GM23338 (cell line): ENCODE measurements at regions not wholly inside any gene's neighbourhood (a gene's known extent, or its start where the extent isn't known, plus 50 kb on each side); places are given as distances from the start of the nearest gene placed in this dataset.

Experiments used
- ATAC-seq: fragments of 200-7000 bp; cut with Tn5 transposase; 3 replicates; pipeline ENCODE4 v1.9.1; 2020
- DNase-seq: peaks from one replicate; pipeline ENCODE4 v3.0.0-alpha.2; 2015; ENCODE audit warnings: low spot score
- H2AFZ ChIP-seq: fragments of 200-600 bp; sonication (generic); 2 replicates; pipeline ENCODE4 v1.8.0; 2016; ENCODE audit warnings: antibody characterized with exemption, mild to moderate bottlenecking, moderate library complexity
- H3F3A ChIP-seq: fragments of 200-600 bp; sonication (generic); replicated peaks from 2 replicates; pipeline ENCODE4 v1.8.0; 2017; ENCODE audit warnings: antibody characterized with exemption, mixed run types, low read depth
- H3K27ac ChIP-seq: fragments of 200-600 bp; sonication (generic); 2 replicates; pipeline ENCODE4 v1.6.1; 2016; ENCODE audit warnings: low read depth
- H3K27me3 ChIP-seq: fragments of 200-600 bp; sonication (generic); 2 replicates; pipeline ENCODE4 v1.8.0; 2016; ENCODE audit warnings: mild to moderate bottlenecking, mixed run types, moderate library complexity; ENCODE audit not compliant: insufficient read depth
- H3K36me3 ChIP-seq: fragments of 200-600 bp; sonication (generic); 2 replicates; pipeline ENCODE4 v1.8.0; 2016; ENCODE audit warnings: mild to moderate bottlenecking; ENCODE audit not compliant: insufficient read depth
- H3K4me1 ChIP-seq: fragments of 200-600 bp; sonication (generic); 2 replicates; pipeline ENCODE4 v1.8.0; 2016; ENCODE audit warnings: mild to moderate bottlenecking, moderate library complexity; ENCODE audit not compliant: insufficient read depth
- H3K4me2 ChIP-seq: fragments of 200-600 bp; sonication (generic); 2 replicates; pipeline ENCODE4 v1.7.1; 2017; ENCODE audit warnings: mixed run types
- H3K4me3 ChIP-seq: fragments of 200-600 bp; sonication (generic); 2 replicates; pipeline ENCODE4 v1.6.1; 2016; ENCODE audit warnings: mixed run types
- H3K79me2 ChIP-seq: fragments of 200-600 bp; sonication (generic); replicated peaks from 2 replicates; pipeline ENCODE4 v1.8.0; 2017; ENCODE audit warnings: mild to moderate bottlenecking; ENCODE audit not compliant: insufficient read depth
- H3K9me2 ChIP-seq: fragments of 200-600 bp; sonication (generic); 2 replicates; pipeline ENCODE4 v1.8.0; 2017; ENCODE audit not compliant: insufficient read depth
- H4K20me1 ChIP-seq: fragments of 200-600 bp; sonication (generic); replicated peaks from 2 replicates; pipeline ENCODE4 v1.8.0; 2017; ENCODE audit warnings: mild to moderate bottlenecking; ENCODE audit not compliant: insufficient read depth
- H3K27ac Mint-ChIP-seq: 2 replicates; pipeline ENCODE4 v1.8.0; 2020; ENCODE audit warnings: inconsistent platforms, mild to moderate bottlenecking, moderate library complexity, mixed read lengths
- H3K27me3 Mint-ChIP-seq: 3 replicates; pipeline ENCODE4 v1.8.0; 2022; ENCODE audit warnings: low read depth, mild to moderate bottlenecking, moderate library complexity, mixed read lengths, inconsistent platforms; ENCODE audit not compliant: insufficient read depth, poor library complexity
- H3K36me3 Mint-ChIP-seq: 3 replicates; pipeline ENCODE4 v1.8.0; 2021; ENCODE audit warnings: low read depth, mild to moderate bottlenecking, inconsistent platforms, moderate library complexity, mixed read lengths
- H3K4me1 Mint-ChIP-seq: 3 replicates; pipeline ENCODE4 v1.8.0; 2020; ENCODE audit warnings: mild to moderate bottlenecking, inconsistent platforms, mixed read lengths
- H3K4me3 Mint-ChIP-seq: 3 replicates; pipeline ENCODE4 v1.8.0; 2021; ENCODE audit warnings: moderate library complexity, mild to moderate bottlenecking, inconsistent platforms, mixed read lengths
- H3K9me3 Mint-ChIP-seq: 3 replicates; pipeline ENCODE4 v1.8.0; 2020; ENCODE audit warnings: moderate library complexity, mild to moderate bottlenecking, inconsistent platforms, mixed read lengths
- CTCF ChIP-seq, 2 experiments: fragments of 200-600 bp in 1 of 2; sonication (generic) in 1 of 2; conservative IDR thresholded peaks; 2 replicates each; pipeline versions ENCODE4 v1.5.1 to v1.6.1; 2016 to 2017; ENCODE audit warnings: antibody characterized with exemption in 2 of 2, low read depth in 2 of 2, mild to moderate bottlenecking in 2 of 2, moderate library complexity in 1 of 2
- EZH2 ChIP-seq: fragments of 200-600 bp; sonication (generic); IDR thresholded peaks from one replicate; pipeline ENCODE4 v1.8.0; 2017; ENCODE audit warnings: antibody characterized with exemption, mild to moderate bottlenecking, low read depth; ENCODE audit not compliant: unreplicated experiment
- JUNB ChIP-seq: IDR thresholded peaks from one replicate; pipeline ENCODE4 v1.6.1; 2016; ENCODE audit warnings: antibody characterized with exemption; ENCODE audit not compliant: unreplicated experiment
- ZNF114 ChIP-seq: fragments of 250-450 bp; sonication (Bioruptor Pico); IDR thresholded peaks from 2 replicates; pipeline ENCODE4 v1.5.0; 2020; ENCODE audit warnings: mild to moderate bottlenecking, moderate library complexity
- TF ChIP-seq, protein P1 (sequence below): IDR thresholded peaks from one replicate; pipeline ENCODE4 v1.6.1; 2018; ENCODE audit warnings: antibody characterized with exemption; ENCODE audit not compliant: unreplicated experiment
- TF ChIP-seq, protein P2 (sequence below): IDR thresholded peaks from 2 replicates; pipeline ENCODE4 v1.6.1; 2016; ENCODE audit warnings: antibody characterized with exemption

GRCh38 chr4:131026771-131027170, 1930.8 kb downstream of the C4orf33 start (continued):
- TF ChIP-seq ZNF114 (no peak), JUNB (no peak), EZH2 (no peak)

DNA sequence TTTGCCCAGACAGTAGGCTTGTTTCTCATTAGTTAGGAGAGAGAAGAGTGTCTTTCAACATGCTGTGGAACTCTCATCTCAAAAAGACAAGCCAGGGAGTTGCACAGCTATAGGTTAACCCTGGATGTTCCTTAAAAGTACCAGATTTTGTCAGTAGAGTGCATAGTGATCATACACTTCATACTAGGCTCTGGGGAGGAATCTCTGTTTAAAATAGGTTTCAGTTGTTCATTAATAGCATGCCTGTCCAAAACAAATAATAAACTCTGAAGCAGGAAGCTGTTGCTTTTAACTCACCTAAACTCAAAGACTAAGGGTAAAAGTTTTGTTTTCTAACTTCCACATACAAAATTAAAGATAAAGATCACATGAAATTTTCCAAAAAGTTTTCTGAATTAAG, 1948.4 kb downstream of the C4orf33 start:
- Mint-ChIP-seq H3K27me3 (no peaks in the 10 kb centered on the region), H3K27ac (no peak overlapping the region), H3K4me1 (no peaks in the 10 kb centered on the region), H3K4me3 (no peak overlapping the region), H3K36me3 (no peaks in the 10 kb centered on the region), H3K9me3 (no peaks in the 10 kb centered on the region)
- no peaks in the 10 kb centered on the region for H3K4me1 ChIP-seq
- no peaks in the 10 kb centered on the region for H3F3A ChIP-seq
- H3K27ac ChIP-seq = no peak overlapping the region
- H3K36me3 ChIP-seq = no peaks in the 10 kb centered on the region
- H4K20me1 ChIP-seq = no peaks in the 10 kb centered on the region
- no peak overlapping the region for H2AFZ ChIP-seq
- no peak for DNase-seq
- H3K27me3 ChIP-seq = no peaks in the 10 kb centered on the region
- H3K4me3 ChIP-seq = no peak overlapping the region
- no peaks in the 10 kb centered on the region for H3K9me2 ChIP-seq
- H3K4me2 ChIP-seq = no peak overlapping the region
- no peak for TF ChIP-seq CTCF (conservative IDR thresholded peaks at IDR 0.05; ENCODE audit: low read depth in 2 of 2)
- TF ChIP-seq, protein P1, sequence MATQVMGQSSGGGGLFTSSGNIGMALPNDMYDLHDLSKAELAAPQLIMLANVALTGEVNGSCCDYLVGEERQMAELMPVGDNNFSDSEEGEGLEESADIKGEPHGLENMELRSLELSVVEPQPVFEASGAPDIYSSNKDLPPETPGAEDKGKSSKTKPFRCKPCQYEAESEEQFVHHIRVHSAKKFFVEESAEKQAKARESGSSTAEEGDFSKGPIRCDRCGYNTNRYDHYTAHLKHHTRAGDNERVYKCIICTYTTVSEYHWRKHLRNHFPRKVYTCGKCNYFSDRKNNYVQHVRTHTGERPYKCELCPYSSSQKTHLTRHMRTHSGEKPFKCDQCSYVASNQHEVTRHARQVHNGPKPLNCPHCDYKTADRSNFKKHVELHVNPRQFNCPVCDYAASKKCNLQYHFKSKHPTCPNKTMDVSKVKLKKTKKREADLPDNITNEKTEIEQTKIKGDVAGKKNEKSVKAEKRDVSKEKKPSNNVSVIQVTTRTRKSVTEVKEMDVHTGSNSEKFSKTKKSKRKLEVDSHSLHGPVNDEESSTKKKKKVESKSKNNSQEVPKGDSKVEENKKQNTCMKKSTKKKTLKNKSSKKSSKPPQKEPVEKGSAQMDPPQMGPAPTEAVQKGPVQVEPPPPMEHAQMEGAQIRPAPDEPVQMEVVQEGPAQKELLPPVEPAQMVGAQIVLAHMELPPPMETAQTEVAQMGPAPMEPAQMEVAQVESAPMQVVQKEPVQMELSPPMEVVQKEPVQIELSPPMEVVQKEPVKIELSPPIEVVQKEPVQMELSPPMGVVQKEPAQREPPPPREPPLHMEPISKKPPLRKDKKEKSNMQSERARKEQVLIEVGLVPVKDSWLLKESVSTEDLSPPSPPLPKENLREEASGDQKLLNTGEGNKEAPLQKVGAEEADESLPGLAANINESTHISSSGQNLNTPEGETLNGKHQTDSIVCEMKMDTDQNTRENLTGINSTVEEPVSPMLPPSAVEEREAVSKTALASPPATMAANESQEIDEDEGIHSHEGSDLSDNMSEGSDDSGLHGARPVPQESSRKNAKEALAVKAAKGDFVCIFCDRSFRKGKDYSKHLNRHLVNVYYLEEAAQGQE = no peak
- TF ChIP-seq, protein P2, sequence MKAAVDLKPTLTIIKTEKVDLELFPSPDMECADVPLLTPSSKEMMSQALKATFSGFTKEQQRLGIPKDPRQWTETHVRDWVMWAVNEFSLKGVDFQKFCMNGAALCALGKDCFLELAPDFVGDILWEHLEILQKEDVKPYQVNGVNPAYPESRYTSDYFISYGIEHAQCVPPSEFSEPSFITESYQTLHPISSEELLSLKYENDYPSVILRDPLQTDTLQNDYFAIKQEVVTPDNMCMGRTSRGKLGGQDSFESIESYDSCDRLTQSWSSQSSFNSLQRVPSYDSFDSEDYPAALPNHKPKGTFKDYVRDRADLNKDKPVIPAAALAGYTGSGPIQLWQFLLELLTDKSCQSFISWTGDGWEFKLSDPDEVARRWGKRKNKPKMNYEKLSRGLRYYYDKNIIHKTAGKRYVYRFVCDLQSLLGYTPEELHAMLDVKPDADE = no peak
- H3K79me2 ChIP-seq = no peaks in the 10 kb centered on the region
- no peak for ATAC-seq

- Histone ChIP-seq H3K79me2 (no peaks in the 10 kb centered on the region), H3F3A (no peaks in the 10 kb centered on the region), H3K4me1 (no peaks in the 10 kb centered on the region), H3K27ac (no peak overlapping the region), H3K27me3 (no peaks in the 10 kb centered on the region), H3K9me2 (no peaks in the 10 kb centered on the region), H4K20me1 (no peaks in the 10 kb centered on the region), H3K4me2 (no peak overlapping the region), H3K36me3 (no peaks in the 10 kb centered on the region), H2AFZ (no peak overlapping the region), H3K4me3 (no peak overlapping the region)
- H3K9me3 Mint-ChIP-seq = no peaks in the 10 kb centered on the region
- DNase-seq = no peak
- no peaks in the 10 kb centered on the region for H3K36me3 Mint-ChIP-seq
- ATAC-seq = no peak
- no peaks in the 10 kb centered on the region for H3K27me3 Mint-ChIP-seq
- no peak overlapping the region for H3K27ac Mint-ChIP-seq
- H3K4me3 Mint-ChIP-seq = no peak overlapping the region
- no peaks in the 10 kb centered on the region for H3K4me1 Mint-ChIP-seq
- no peak for TF ChIP-seq CTCF (conservative IDR thresholded peaks at IDR 0.05; ENCODE audit: low read depth in 2 of 2)
These were observed 1950.9 kb downstream of the C4orf33 start for GRCh38 chr4:131046821-131047220.
